H1 (cell line): ENCODE measurements at regions not wholly inside any gene's neighbourhood (a gene's known extent, or its start where the extent isn't known, plus 50 kb on each side); places are given as distances from the start of the nearest gene placed in this dataset.

Experiments used
- EP300 ChIP-seq, 2 experiments: IDR thresholded peaks; 1 replicate in 1 of 2; 2 replicates in 1 of 2; pipeline ENCODE4 v1.6.1; 2011 to 2012; ENCODE audit warnings: low read depth in 2 of 2, low read length in 2 of 2, mild to moderate bottlenecking in 2 of 2, borderline replicate concordance in 1 of 2, inconsistent platforms in 1 of 2, moderate library complexity in 1 of 2
- EZH2 ChIP-seq: fragments of 200-600 bp; sonication (generic); IDR thresholded peaks from 2 replicates; pipeline ENCODE4 v1.7.1; 2012; ENCODE audit warnings: low read depth, mild to moderate bottlenecking, moderate library complexity, low read length, inconsistent platforms; ENCODE audit not compliant: severe bottlenecking
- SP2 ChIP-seq: IDR thresholded peaks from 2 replicates; pipeline ENCODE4 v1.6.1; 2012; ENCODE audit warnings: mild to moderate bottlenecking, low read length, inconsistent platforms
- SRF ChIP-seq: IDR thresholded peaks from 2 replicates; pipeline ENCODE4 v1.6.1; 2011; ENCODE audit warnings: mild to moderate bottlenecking, low read depth, low read length, moderate library complexity
- TF ChIP-seq, protein P1 (sequence below), 3 experiments: IDR thresholded peaks; 1 replicate in 2 of 3; 2 replicates in 1 of 3; pipeline versions ENCODE4 v1.5.1 to v1.6.1; 2011; ENCODE audit warnings: low read length in 3 of 3, mild to moderate bottlenecking in 3 of 3, inconsistent platforms in 2 of 3, low read depth in 1 of 3, moderate library complexity in 1 of 3; ENCODE audit not compliant: insufficient read depth in 1 of 3; ENCODE audit errors: control extremely low read depth in 1 of 3

DNA sequence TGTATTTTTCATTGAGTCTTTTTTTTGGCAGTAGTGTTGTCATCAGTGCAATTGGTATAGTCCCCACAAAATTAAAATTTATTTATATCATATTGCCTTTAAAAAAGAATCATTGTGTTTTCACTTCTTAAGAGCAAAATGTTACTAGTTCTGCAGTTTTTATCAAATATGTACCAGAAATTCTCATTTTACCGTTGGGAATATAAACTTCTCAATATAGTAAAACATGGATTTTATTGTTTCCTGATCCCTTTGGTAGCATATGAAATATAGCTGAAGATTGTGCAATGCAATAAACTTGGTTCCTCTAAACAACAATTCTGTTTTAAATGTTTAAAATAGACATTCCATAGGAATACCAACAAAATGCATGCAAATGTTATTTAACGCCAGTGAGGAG is 306.5 kb upstream of the PCDH20 start:
- no peak for TF ChIP-seq SP2
- TF ChIP-seq EP300 (IDR thresholded peaks at IDR 0.05; ENCODE audit: borderline replicate concordance in 1 of 2, low read depth in 2 of 2, low read length in 2 of 2) = no peak
- no peak for TF ChIP-seq EZH2
- TF ChIP-seq SRF = no peak
- TF ChIP-seq, protein P1, sequence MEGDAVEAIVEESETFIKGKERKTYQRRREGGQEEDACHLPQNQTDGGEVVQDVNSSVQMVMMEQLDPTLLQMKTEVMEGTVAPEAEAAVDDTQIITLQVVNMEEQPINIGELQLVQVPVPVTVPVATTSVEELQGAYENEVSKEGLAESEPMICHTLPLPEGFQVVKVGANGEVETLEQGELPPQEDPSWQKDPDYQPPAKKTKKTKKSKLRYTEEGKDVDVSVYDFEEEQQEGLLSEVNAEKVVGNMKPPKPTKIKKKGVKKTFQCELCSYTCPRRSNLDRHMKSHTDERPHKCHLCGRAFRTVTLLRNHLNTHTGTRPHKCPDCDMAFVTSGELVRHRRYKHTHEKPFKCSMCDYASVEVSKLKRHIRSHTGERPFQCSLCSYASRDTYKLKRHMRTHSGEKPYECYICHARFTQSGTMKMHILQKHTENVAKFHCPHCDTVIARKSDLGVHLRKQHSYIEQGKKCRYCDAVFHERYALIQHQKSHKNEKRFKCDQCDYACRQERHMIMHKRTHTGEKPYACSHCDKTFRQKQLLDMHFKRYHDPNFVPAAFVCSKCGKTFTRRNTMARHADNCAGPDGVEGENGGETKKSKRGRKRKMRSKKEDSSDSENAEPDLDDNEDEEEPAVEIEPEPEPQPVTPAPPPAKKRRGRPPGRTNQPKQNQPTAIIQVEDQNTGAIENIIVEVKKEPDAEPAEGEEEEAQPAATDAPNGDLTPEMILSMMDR (IDR thresholded peaks at IDR 0.05; ENCODE audit: control extremely low read depth in 1 of 3, insufficient read depth in 1 of 3, low read depth in 1 of 3, low read length in 3 of 3) = no peak
